GM21447 (cell line): ENCODE measurements at regions not wholly inside any gene's neighbourhood (a gene's known extent, or its start where the extent isn't known, plus 50 kb on each side); places are given as distances from the start of the nearest gene placed in this dataset.
A peak's percentile ranks its signal among the peaks of the same experiment; 100 is the strongest.
"Not testable (repeated sequence)": the region's sequence is repeated elsewhere in the genome, so short reads cannot be mapped to it uniquely, and the experiment has no call there.

Experiments
- ATAC-seq: cut with Tn5 transposase; IDR thresholded peaks from one replicate; pipeline ENCODE4 v1.9.1; 2021; ENCODE audit not compliant: unreplicated experiment

DNA sequence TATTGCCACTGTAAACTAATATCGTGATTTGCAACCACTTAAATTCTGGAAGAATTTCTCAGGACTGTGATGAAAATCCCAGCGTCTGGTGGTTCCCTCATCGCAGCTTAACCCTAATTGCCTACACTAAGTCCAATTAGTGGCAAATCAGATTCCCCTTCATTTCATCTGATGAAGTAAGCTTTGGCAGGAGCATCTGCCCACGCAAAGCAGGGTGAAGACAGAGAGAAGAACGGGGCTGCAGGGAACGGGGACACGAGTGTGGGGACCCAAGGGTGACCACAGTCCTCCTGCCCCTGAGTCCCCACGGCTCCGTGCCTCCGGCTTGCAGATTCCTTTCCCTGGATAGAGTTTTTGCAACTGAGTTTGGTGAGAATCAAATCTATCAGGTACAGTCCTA lies 159.5 kb downstream of the LY86 start:
- no peak for ATAC-seq

DNA sequence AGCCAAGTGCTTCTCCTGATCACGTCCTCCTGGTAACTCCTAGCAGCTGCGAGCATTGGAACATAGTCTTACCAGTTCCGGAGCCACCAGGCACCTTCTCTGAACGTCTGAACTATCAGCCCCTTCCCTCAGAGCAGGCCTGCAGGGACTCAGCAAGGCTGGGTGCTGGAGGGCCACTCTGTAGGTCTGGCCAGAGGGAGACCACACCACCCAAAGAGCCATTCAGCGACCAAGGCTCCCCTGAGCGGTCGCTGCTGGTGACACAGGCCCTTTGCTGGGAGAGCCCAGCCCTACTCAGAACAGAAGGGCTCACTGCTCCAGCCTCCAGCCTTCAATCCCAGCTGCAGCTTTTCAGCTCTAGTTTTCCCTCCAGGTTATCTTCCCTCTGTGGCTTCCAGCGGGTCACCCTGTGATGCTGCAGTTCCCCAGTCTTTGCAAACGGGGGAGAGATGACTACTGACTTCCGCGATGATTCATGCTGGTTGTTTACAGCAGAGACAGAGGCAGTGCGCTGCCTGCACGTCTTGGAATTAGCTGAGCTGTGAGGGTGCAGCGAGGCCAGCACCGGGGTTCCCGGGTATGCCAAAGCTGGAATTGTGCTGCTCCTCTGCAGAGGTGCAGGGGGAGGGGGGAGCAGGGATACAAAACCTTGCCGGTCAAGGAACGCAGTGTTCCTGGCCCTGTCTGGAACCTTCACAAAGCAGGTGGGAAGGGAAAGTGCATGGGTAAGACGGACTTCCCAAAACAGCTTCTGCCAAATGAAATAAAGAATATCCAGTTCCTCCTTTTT lies 161.4 kb downstream of the LY86 start:
- ATAC-seq = no peak

DNA sequence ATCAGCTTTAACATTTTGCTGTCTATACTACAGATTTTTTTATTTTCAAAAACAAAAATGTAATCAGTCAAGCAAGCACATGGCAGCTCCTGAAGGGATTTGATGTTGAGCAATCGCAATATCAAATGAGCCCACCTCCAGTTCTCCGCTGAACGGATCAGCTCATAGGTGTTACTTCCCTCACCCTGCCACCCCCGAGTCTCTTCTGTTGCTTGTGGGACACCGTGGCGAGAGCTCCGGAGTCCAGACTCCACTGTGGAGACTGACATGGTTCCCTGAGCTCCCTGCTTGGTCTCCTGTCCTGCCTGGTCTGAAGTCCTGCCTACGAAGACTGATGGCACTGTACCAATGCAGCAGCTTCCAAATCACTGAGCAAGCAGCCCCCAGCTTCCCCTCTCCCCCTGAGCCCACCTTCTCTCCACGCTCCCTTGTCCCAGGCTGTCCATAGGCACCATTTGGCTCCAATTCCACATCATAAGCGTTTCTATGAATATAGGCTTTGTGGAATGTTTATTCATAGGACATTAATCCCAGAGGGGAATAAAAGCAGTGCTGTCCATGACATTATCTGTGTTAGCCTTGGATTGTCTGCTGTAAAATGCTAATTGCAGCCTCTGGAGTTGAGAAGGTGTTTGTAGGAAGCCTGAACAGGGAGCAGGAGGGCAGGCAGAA lies 162.2 kb downstream of the LY86 start:
- ATAC-seq = no peak

DNA sequence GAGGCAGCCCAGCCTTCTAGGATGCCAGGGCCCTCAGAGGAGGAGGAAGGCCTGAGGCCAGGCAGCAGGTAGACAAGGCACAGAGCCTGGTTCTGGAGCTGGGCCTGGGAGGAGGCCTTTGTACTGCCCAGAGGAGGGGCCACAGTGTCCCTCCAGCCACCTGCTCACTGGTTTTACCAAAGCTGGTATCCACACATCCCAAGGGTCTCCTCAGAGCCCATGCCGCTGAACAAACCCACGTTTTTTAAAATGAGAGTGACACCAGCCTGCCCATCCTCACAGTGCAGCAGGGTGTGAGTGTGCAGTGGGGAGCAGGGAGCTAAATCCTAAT lies 162.7 kb downstream of the LY86 start:
- ATAC-seq = no peak

DNA sequence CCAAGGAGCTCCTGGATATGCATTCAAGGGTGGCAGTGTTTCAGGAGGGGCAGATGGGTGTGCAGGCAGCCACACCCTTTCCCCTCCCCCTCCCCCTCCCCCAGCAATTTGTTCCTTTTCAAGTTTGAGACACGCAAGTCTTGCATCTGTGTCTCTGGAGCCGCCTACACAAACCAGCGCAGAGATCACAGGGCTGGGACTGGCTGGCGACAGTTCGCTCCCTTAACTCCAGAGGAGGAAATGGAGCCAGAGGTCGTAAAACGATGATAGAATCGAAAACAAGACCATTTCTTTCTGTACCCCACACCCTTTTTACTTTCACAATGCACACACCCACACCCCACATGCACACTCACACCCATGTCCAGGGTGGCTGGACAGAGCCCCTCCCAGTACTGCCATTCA lies 163.1 kb downstream of the LY86 start:
- ATAC-seq = no peak

DNA sequence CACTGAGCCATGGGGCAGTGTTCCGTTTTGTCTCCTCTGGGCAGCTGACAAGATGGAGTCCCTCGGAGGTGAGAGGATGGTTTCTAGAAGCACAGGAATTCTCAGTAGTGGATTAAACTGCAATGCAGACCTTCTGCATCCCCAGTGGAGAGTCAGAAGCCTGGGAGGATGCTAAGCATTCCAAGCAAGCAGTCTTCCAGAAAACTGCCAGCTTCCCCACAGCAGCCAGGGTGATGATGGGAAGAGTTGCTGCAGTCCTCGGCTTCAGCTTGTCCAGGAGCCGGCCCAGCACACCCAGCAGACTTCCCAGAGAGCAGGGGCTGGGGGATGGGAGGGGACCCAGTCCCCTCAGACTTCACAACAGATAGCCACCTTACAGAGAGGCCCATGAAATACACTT lies 163.6 kb downstream of the LY86 start:
- no peak for ATAC-seq

DNA sequence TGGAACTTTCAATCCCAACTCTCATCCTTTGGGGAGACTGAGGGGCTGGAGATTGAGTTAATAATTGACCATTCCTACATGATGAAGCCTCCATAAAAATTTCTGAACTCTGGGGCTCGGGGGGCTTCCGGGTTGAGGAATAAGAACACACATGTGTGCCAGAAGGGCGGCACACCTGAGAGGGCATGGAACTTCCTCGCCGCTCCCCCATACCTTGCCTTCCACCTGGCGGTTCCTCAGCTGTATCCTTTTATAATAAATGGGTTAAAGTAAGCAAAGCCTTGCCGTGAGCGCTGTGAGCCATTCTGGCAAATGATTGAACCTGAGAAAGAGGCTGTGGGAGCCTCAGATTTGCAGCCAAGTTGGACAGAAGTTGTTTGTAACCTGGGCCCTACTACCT lies 164.8 kb downstream of the LY86 start:
- no peak for ATAC-seq

DNA sequence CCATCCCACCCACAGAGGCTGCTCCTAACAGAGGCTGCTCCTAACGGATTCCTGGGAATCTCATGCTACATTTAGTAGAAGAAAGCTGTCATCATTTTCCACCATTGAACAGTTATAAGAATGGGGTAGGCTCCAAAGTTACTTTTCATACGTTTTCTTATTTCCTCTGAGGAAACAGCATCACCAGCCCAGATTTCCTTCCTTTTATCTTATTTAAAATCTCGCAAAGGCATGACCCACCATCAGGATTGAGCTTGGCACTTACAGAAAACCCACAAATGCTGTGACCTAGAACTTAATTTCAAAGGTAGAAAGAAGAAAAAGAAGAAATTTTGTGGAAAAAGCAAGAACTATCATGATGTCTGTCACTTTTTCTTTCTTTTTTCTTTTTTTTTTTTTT lies 168.0 kb downstream of the LY86 start:
- no peak for ATAC-seq

DNA sequence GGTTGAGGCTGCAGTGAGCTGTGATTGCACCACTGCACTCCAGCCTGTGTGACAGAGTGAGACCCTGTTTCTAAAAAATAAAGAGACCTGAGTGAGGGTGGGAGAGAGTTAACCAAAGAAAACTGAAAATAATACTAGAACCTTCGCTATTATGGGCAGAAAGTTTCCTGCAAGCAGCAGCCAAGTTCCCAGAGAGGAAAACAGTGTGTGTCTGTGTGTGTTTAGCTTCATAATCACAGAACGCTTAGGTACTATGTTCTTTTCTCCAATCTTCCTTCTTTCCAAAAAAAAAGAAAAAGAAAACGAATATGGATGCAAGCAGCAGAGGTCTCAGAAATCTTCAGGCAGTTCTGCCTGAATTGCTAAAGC lies 170.0 kb downstream of the LY86 start:
- ATAC-seq = no peak

DNA sequence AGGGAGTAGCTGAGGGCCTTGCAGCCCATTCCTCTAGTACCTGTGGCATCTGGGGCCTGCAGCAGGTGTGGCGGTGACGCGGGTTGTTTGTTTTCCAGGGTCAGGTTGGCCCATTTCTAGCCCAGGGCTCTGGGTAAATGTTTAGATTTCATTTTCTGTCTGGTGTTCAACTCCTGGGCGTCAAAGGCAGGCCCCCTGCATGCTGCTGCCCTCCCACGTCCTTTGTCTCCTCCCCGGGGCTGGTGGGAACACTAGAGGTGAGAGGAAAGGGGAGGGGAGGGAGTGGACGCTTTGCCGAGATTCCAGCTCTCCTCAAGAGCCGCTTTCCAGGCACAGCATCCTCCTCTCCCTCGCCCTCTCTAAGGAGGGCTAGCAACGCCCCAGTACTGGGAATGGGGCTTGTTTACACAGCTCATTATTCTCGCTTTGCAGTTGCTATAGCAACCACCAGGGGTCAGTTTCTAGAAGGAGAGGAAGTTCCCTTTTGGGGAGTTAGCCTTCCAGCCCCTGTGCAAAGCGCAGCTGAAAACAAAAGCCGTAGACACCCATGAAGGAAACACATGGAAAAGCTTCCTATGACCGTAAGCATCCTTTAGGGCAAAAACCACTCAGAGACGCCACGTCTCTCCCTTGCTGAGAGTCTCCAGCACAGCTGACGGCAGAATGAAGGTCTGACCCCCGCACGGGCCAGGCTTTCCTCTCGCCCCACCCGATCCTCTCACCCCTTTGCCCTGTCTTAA lies 170.6 kb downstream of the LY86 start:
- peak; percentile 93 for ATAC-seq

DNA sequence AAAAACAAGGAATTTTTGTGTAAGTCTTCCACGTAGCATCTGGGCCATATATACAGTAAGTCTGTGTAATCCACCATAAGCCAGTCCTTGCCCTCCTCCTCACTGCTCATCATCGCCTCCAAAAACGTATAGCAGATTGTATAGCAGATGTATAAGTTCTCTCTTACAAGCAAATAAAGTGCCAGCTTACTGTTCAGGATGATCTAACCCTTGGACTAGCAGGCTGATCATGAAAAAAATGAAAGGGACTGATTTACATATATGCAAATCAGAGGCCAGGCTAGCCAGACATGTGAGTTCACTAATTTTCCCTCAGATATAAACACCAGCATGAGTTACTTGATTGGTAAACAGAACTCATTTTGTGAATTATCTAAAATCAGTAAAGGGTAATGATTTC lies 171.5 kb downstream of the LY86 start:
- ATAC-seq = no peak

DNA sequence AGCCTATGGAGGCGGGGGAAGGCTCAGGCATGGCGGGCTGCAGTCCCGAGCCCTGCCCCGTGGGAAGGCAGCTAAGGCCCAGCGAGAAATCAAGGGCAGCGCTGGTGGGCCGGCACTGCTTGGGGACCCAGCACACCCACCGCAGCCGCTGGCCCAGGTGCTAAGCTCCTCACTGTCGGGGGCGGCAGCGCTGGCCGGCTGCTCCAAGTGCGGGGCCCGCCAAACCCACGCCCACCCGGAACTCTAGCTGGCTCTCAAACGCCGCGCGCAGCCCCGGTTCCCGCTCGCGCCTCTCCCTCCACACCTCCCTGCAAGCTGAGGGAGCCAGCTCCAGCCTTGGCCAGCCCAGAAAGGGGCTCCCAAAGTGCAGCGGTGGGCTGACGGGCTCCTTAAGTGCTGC lies 174.0 kb downstream of the LY86 start:
- not testable (repeated sequence) for ATAC-seq

DNA sequence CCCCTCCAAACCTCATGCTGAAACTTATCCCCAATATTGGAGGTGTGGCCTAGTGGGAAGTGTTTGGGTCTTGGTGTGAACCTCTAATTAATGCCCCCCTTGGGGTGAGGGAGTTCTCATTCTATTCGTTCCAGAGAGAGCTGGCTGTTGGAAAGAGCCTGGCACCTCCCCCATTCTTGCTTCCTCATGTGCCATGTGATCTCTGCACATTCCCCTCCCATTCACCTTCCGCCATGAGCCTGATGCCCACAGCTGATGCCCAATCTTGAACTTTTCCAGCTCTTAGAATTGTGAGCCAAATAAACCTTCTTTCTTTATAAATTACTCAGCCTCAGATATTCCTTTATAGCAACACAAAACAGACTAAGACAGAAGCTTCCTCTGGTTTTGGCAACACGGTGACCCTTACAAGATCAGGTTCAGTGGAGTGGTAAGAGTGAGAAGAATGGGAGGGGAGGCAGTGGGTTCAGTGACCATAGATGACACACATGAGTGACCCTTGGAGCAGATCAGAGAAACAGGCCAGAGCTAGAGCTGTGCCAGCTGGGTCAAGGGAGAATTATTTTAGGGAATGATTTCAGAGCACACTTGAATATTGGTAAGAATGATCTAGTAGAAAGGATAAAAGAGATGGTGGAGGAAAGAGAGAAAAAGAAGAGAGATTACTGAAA lies 176.4 kb downstream of the LY86 start:
- no peak for ATAC-seq

DNA sequence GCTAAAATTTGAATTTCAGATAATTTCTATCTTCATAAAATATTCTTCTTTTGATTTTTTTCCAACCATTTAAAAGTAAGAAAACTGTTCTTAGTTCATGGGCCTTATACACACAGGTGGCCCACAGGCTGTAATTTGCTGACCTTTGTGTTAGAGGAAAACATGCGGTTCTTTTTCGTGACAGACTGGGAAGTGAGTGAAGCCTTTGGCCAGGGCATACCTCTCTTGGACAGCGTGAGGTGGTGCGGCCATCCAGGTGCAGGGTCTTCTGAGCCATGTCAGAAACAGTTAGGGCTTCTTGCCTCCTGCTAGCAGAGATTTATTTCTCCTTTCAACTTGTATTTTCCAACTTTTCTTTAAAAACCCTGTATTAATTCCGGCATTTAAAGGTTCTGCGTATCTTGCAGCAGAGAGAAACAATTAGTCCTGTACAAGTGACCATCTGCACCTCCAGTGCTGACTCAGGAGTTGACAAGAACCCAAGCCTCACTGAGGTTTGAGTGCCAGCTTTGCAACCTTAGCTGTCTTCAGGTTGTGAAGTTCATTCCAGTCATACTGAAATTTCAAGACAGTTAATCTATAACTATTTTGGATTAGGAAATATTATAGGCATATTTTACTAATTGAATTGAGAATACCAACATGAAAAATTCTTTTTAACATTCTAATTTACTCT lies 177.8 kb downstream of the LY86 start:
- no peak for ATAC-seq

DNA sequence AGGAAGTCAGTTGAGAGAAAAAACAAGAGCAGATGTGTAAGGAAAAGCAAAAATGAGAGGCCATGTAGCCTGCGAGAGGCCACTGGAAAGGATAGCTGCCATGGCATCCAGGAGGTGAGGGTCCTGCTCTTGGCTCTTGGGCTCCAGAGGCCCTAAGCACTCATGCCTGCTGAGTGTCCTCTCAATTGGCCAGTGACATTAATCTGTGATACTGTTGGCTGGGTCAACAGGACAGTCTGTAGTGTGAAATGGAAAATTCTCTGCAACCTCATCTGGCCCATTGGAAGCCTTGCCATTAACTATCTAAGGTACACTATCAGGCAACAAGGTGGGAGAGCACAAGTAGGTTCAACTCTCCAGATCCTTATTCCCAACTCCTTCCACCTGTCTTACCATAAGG lies 180.9 kb downstream of the LY86 start:
- ATAC-seq = no peak

DNA sequence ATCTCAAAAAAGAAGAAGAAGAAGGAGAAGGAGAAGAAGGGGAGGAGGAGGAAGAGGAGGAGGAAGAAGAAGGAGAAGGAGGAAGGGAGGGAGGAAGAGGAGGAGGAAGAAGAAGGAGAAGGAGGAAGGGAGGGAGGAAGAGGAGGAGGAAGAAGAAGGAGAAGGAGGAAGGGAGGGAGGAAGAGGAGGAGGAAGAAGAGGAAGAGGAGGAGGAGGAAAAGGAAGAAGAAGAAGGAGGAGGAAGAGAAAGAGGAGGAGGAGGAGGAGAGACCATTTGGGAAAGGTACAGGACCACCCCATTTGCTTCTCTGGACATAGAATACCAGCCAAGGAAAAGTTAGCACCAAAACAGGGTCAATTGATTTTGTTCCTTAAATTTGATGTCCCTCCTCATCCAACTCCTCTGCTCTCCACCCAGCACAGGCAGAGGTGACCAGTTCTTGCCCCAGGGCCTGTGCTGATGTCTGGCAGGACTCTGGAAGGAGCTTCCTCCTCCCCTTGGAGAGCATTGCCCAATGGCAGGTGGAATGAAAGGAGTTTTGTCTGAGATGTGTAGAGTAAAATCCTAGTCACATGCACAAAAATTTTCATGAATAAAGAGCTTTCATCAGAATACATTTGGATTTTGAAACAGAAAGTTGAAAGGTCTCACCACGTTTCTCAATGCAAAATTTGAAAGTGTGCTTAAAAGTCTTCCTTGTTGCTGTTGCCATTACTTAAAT lies 182.9 kb downstream of the LY86 start:
- no peak for ATAC-seq

DNA sequence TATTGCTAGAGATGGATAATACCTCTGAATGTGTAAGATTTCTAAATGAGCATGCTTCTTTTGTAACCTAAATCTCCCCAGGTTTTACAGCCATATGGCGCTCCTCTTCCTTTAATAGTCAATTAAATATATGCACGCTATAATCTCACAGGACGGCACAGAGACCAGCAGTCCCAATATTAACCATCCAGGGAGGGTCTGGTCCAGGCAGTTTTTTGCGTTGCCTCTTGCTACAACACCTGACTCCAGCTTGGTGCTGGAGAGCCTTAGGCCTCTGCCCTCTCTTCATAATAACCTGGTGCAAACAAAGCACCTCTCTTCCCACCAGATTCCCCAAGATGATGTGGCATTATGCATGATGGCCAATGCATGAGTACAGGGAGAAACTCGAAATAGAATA lies 183.4 kb downstream of the LY86 start:
- ATAC-seq = no peak

DNA sequence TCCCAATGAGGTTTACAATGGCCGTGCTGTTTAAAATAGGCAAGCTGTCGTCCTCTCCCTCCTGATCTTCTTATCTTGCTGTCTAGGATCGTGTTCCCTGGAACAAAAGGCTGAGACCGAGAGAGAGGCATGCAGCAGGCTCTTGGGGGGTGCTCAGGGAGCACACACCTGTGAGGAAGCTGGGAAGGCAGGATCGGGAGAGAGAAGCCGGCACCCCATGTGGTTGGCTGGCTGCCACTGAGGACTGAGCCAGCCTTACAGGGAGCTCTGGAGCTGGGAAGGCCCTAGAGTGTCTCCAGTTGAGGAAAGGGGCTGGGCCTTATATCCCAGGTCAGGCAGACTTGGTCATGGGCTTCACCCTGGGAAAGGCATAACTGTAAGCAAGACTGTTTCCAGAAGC lies 184.2 kb downstream of the LY86 start:
- no peak for ATAC-seq

DNA sequence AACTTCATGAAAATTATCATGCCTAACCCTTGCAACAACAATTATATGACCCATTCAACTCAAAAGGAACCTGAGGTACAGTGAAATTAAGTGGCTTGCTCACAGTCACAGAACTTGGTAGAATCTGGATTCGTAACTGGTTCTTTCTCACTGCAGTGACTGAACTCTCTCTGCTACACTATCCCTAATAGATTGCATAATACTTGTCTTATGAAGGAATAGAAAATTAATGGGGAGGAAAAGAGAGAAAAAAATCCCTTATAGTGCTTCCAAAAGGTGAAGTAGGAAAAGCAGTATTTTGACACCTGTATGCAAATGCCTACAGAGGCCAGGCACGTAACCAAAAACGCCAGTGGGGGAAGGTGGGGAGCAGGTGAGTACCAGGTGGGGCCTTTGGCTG lies 186.6 kb downstream of the LY86 start:
- no peak for ATAC-seq

DNA sequence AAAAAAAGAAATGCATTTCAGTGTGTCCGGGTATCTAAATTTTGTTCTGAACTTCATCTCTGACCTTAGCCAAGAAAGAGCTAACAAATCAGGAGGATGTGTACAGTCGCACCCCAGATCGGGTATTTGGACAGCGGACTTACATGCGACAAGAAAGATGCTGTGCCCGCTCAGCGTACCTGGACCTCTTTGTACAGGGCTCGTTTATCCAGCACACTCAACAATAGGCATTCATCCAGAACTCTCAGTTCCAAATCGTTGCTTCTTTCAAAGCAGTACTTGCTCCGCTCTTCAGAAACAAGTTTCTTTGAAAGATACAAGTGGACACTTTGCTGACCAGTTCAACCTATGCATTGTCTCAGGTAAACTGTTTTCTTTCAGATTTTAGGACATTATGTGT lies 191.7 kb downstream of the LY86 start:
- no peak for ATAC-seq
